ENCODE measurements at regions not wholly inside any gene's neighbourhood (a gene's known extent, or its start where the extent isn't known, plus 50 kb on each side); places are given as distances from the start of the nearest gene placed in this dataset.

DNA sequence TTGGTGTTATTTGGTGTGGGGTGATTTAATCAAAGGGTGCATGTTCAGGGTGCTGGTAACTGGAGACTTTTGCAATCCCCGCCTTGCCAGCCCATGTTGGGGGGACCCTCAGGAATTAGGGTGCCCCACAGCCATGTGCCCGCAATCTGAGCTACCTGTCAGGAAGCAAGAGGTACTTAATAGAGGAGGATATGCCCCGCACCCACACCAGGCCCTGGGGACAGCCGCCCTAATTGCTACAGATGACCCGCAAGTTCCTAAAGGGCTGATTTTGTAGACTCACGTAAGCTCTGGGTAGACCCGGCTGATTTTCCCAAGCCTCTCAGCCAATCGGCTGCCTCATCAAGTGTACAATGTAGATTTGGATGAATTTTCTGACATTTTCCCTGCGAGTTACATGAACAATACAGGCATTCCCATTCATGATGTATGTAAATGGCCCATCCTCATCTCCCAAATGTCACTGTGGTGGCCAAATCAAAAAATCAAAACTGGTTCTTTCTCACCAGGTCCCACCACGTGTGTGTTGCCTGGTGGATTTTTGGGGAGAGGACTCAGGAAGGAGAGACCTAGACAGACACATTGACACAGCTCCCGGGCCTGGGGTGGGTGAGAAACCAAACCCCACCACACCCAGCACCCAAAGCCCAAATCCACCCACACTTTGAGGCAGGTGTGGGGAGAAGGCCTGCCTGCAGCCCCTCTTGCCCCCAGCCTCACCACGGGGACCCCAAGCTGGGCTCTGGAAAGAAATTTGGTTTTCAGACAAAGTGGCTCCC, 119.2 kb upstream of the SPACA7 start:
- no peak overlapping the region for H2AFZ ChIP-seq
- H3K27ac Mint-ChIP-seq = no peak overlapping the region
- ATAC-seq (no peak), DNase-seq (ENCODE audit: low spot score) (no peak)
- H3K27me3 ChIP-seq (ENCODE audit: insufficient read depth) = no peaks in the 10 kb centered on the region
- TF ChIP-seq POLR2AphosphoS5 (IDR thresholded peaks at IDR 0.05; ENCODE audit: low read depth) = no peak
- TF ChIP-seq REST (IDR thresholded peaks at IDR 0.05; ENCODE audit: unreplicated experiment) = no peak
- TF ChIP-seq, protein P1, sequence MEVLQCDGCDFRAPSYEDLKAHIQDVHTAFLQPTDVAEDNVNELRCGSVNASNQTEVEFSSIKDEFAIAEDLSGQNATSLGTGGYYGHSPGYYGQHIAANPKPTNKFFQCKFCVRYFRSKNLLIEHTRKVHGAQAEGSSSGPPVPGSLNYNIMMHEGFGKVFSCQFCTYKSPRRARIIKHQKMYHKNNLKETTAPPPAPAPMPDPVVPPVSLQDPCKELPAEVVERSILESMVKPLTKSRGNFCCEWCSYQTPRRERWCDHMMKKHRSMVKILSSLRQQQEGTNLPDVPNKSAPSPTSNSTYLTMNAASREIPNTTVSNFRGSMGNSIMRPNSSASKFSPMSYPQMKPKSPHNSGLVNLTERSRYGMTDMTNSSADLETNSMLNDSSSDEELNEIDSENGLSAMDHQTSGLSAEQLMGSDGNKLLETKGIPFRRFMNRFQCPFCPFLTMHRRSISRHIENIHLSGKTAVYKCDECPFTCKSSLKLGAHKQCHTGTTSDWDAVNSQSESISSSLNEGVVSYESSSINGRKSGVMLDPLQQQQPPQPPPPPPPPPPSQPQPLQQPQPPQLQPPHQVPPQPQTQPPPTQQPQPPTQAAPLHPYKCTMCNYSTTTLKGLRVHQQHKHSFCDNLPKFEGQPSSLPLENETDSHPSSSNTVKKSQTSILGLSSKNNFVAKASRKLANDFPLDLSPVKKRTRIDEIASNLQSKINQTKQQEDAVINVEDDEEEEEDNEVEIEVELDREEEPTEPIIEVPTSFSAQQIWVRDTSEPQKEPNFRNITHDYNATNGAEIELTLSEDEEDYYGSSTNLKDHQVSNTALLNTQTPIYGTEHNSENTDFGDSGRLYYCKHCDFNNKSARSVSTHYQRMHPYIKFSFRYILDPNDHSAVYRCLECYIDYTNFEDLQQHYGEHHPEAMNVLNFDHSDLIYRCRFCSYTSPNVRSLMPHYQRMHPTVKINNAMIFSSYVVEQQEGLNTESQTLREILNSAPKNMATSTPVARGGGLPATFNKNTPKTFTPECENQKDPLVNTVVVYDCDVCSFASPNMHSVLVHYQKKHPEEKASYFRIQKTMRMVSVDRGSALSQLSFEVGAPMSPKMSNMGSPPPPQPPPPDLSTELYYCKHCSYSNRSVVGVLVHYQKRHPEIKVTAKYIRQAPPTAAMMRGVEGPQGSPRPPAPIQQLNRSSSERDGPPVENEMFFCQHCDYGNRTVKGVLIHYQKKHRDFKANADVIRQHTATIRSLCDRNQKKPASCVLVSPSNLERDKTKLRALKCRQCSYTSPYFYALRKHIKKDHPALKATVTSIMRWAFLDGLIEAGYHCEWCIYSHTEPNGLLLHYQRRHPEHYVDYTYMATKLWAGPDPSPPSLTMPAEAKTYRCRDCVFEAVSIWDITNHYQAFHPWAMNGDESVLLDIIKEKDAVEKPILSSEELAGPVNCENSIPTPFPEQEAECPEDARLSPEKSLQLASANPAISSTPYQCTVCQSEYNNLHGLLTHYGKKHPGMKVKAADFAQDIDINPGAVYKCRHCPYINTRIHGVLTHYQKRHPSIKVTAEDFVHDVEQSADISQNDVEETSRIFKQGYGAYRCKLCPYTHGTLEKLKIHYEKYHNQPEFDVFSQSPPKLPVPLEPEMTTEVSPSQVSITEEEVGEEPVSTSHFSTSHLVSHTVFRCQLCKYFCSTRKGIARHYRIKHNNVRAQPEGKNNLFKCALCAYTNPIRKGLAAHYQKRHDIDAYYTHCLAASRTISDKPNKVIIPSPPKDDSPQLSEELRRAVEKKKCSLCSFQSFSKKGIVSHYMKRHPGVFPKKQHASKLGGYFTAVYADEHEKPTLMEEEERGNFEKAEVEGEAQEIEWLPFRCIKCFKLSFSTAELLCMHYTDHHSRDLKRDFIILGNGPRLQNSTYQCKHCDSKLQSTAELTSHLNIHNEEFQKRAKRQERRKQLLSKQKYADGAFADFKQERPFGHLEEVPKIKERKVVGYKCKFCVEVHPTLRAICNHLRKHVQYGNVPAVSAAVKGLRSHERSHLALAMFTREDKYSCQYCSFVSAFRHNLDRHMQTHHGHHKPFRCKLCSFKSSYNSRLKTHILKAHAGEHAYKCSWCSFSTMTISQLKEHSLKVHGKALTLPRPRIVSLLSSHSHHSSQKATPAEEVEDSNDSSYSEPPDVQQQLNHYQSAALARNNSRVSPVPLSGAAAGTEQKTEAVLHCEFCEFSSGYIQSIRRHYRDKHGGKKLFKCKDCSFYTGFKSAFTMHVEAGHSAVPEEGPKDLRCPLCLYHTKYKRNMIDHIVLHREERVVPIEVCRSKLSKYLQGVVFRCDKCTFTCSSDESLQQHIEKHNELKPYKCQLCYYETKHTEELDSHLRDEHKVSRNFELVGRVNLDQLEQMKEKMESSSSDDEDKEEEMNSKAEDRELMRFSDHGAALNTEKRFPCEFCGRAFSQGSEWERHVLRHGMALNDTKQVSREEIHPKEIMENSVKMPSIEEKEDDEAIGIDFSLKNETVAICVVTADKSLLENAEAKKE (CRISPR knock-in tag; IDR thresholded peaks at IDR 0.05) = no peak
- no peak for TF ChIP-seq EZH2phosphoT487 (IDR thresholded peaks at IDR 0.05; ENCODE audit: unreplicated experiment)
- no peak for TF ChIP-seq ZNF114 (CRISPR knock-in tag; IDR thresholded peaks at IDR 0.05)
- no peak for TF ChIP-seq JUNB (IDR thresholded peaks at IDR 0.05; ENCODE audit: unreplicated experiment)
- TF ChIP-seq, protein P2, sequence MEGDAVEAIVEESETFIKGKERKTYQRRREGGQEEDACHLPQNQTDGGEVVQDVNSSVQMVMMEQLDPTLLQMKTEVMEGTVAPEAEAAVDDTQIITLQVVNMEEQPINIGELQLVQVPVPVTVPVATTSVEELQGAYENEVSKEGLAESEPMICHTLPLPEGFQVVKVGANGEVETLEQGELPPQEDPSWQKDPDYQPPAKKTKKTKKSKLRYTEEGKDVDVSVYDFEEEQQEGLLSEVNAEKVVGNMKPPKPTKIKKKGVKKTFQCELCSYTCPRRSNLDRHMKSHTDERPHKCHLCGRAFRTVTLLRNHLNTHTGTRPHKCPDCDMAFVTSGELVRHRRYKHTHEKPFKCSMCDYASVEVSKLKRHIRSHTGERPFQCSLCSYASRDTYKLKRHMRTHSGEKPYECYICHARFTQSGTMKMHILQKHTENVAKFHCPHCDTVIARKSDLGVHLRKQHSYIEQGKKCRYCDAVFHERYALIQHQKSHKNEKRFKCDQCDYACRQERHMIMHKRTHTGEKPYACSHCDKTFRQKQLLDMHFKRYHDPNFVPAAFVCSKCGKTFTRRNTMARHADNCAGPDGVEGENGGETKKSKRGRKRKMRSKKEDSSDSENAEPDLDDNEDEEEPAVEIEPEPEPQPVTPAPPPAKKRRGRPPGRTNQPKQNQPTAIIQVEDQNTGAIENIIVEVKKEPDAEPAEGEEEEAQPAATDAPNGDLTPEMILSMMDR (conservative IDR thresholded peaks at IDR 0.05; ENCODE audit: low read depth in 2 of 2) = no peak
- no peak for TF ChIP-seq STAT1 (IDR thresholded peaks at IDR 0.05; ENCODE audit: unreplicated experiment)
- no peak for TF ChIP-seq CREB1 (CRISPR knock-in tag; IDR thresholded peaks at IDR 0.05; ENCODE audit: low read depth)
- TF ChIP-seq, protein P3, sequence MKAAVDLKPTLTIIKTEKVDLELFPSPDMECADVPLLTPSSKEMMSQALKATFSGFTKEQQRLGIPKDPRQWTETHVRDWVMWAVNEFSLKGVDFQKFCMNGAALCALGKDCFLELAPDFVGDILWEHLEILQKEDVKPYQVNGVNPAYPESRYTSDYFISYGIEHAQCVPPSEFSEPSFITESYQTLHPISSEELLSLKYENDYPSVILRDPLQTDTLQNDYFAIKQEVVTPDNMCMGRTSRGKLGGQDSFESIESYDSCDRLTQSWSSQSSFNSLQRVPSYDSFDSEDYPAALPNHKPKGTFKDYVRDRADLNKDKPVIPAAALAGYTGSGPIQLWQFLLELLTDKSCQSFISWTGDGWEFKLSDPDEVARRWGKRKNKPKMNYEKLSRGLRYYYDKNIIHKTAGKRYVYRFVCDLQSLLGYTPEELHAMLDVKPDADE (IDR thresholded peaks at IDR 0.05) = no peak
- TF ChIP-seq EZH2 (IDR thresholded peaks at IDR 0.05; ENCODE audit: low read depth, unreplicated experiment) = no peak
- no peak for TF ChIP-seq NANOG (IDR thresholded peaks at IDR 0.05; ENCODE audit: borderline replicate concordance)
- TF ChIP-seq ZNF331 (CRISPR knock-in tag; IDR thresholded peaks at IDR 0.05; ENCODE audit: low read depth) = no peak
- H3K9me3 Mint-ChIP-seq = no peaks in the 10 kb centered on the region
- no peaks in the 10 kb centered on the region for H3K36me3 ChIP-seq (ENCODE audit: insufficient read depth)
- H3K27me3 Mint-ChIP-seq (ENCODE audit: insufficient read depth, low read depth, poor library complexity) = peaks cover 5% of the 10 kb centered on the region
- no peak overlapping the region for H3K4me2 ChIP-seq
- H4K20me1 ChIP-seq (replicated peaks; ENCODE audit: insufficient read depth) = no peaks in the 10 kb centered on the region
- H3K9me2 ChIP-seq (ENCODE audit: insufficient read depth) = no peaks in the 10 kb centered on the region
- H3K4me3 ChIP-seq = no peak overlapping the region
- H3K4me1 ChIP-seq (ENCODE audit: insufficient read depth) = no peaks in the 10 kb centered on the region
- no peak overlapping the region for H3K4me3 Mint-ChIP-seq
- no peaks in the 10 kb centered on the region for H3K4me1 Mint-ChIP-seq
- H3F3A ChIP-seq (replicated peaks; ENCODE audit: low read depth) = no peaks in the 10 kb centered on the region
- H3K27ac ChIP-seq (ENCODE audit: low read depth) = no peak overlapping the region
- no peaks in the 10 kb centered on the region for H3K79me2 ChIP-seq (replicated peaks; ENCODE audit: insufficient read depth)
- no peaks in the 10 kb centered on the region; the same call in 2 of the 3 replicates for H3K36me3 Mint-ChIP-seq (ENCODE audit: low read depth)

All from GM23338 (cell line).